GM12891 (cell line): ENCODE measurements at regions not wholly inside any gene's neighbourhood (a gene's known extent, or its start where the extent isn't known, plus 50 kb on each side); places are given as distances from the start of the nearest gene placed in this dataset.

Experiments used
- POLR2A ChIP-seq: IDR thresholded peaks from 2 replicates; pipeline ENCODE4 v1.6.1; 2011; ENCODE audit warnings: low read depth, low read length, control low read depth
- POLR2AphosphoS5 ChIP-seq: IDR thresholded peaks from 2 replicates; pipeline ENCODE4 v1.6.1; 2011; ENCODE audit warnings: low read depth, low read length, control low read depth
- SPI1 ChIP-seq: IDR thresholded peaks from 2 replicates; pipeline ENCODE4 v1.6.1; 2011; ENCODE audit warnings: low read depth, low read length, control low read depth
- TAF1 ChIP-seq: IDR thresholded peaks from 2 replicates; pipeline ENCODE4 v1.6.1; 2011; ENCODE audit warnings: low read depth, low read length, control low read depth

DNA sequence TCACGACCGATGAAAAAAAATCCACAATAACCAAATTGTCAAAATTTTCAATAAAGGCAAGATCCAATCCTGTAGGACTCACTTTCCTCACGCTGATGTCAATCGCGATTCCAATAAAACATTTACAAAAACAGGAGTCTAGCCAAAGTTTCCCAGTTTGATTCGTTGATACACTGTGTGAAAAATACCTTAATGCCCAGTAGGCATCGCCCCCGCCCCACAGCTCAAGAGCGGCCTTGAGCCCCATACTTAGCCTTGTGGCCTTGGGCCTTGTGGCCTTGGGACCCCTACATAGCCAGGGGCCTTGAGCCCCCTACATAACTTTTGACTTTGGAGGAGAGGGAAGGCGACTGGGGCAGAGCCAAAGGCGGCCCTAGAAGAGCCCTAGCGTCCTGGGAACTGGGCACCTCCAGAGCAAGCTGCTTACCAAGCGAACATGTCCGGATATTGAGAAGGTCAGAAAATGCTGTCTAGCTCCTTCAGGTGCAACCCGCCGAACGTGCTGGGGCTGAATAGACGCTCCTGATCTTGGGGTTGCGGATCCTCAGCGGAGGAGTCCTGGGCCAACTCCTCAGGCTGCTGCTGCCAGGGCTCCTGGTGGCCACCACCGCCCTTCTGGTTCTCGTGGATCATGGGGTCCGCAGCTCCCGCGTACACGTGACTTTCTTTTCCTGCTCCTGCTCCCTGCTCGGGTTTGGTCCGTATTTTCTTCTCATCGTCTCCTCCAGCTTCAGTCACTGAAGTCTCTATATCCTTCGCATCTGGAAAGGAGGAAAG lies 62.9 kb downstream of the RHOXF2B start:
- TF ChIP-seq POLR2AphosphoS5, result no peak
- no peak for TF ChIP-seq POLR2A
- TF ChIP-seq TAF1, result no peak
- TF ChIP-seq SPI1, result no peak
